Immature natural killer cell (primary cell): ENCODE measurements at regions not wholly inside any gene's neighbourhood (a gene's known extent, or its start where the extent isn't known, plus 50 kb on each side); places are given as distances from the start of the nearest gene placed in this dataset.
A peak's percentile ranks its signal among the peaks of the same experiment; 100 is the strongest.

Experiments used
- DNase-seq, 3 donors: peaks; one replicate each; pipeline ENCODE4 v3.0.0; 2022; ENCODE audit warnings: mixed read lengths in 1 of 3
- H3K27ac Mint-ChIP-seq, 6 donors: one replicate each; pipeline ENCODE4 v1.8.0; 2020; ENCODE audit warnings: mixed read lengths in 6 of 6, mild to moderate bottlenecking in 5 of 6, inconsistent platforms in 4 of 6, moderate library complexity in 3 of 6
- H3K27me3 Mint-ChIP-seq, 3 donors: one replicate each; pipeline ENCODE4 v1.8.0; 2020 to 2021; ENCODE audit warnings: low read depth in 3 of 3, mild to moderate bottlenecking in 3 of 3, mixed read lengths in 3 of 3, moderate library complexity in 3 of 3, inconsistent platforms in 1 of 3
- H3K36me3 Mint-ChIP-seq, 3 donors: one replicate each; pipeline ENCODE4 v1.8.0; 2020; ENCODE audit warnings: mixed read lengths in 3 of 3, inconsistent platforms in 2 of 3, mild to moderate bottlenecking in 2 of 3
- H3K4me1 Mint-ChIP-seq, 2 donors: one replicate each; pipeline ENCODE4 v1.8.0; 2020; ENCODE audit warnings: inconsistent platforms in 2 of 2, mild to moderate bottlenecking in 2 of 2, mixed read lengths in 2 of 2, moderate library complexity in 1 of 2
- H3K4me3 Mint-ChIP-seq, 5 donors: one replicate each; pipeline ENCODE4 v1.8.0; 2020; ENCODE audit warnings: mild to moderate bottlenecking in 5 of 5, mixed read lengths in 5 of 5, inconsistent platforms in 3 of 5, moderate library complexity in 3 of 5
- H3K9me3 Mint-ChIP-seq, 6 donors: one replicate each; pipeline ENCODE4 v1.8.0; 2020; ENCODE audit warnings: mild to moderate bottlenecking in 6 of 6, mixed read lengths in 6 of 6, inconsistent platforms in 4 of 6, moderate library complexity in 3 of 6

DNA sequence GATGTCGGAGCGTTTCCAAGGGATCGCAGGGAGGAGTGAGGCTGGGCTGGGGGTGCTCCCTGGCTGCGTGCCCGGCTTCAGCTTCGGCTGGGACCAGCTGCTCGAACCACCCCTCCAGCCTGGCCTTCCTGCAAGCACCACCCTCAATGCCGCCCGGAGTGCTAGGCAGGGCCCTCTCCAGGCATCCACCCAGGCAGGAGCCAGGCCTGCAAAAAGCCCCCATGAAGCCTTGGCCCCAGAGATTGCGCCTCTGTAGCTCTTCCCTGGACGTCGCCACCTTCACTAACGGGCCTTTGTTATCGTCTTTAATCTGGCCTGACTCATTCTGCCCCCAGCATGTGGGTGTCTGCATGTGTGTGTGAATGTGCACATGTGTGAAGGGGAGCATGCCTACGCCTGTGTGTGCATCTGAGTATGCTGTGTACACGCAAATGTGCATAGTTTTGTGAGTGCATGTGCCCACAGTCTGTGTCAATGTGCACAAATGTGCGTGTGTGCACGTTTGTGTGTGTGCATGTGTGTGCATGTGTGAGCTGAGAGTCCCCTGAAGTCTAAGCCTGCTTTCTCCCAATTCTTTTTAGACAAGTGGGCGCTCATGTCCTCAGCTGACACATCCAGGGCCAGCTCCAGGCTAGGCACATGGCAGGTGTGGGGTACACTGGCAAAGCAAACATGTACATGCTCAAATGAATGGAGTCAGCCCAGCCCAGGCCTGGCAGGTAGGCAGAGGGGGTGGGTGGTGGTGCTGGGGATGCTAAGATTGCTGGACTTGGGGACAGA lies 195.4 kb upstream of the C14orf180 start:
- Mint-ChIP-seq H3K27me3 (peaks cover 0 to 7% (median 2%) of the 10 kb centered on the region in 3 donors), H3K4me1 (peaks cover 6 to 11% of the 10 kb centered on the region in 2 donors), H3K27ac (peak overlapping the region in 2 of 6 donors; percentile 67 to 71), H3K4me3 (no peak overlapping the region), H3K9me3 (peaks cover 0 to 20% (median 3%) of the 10 kb centered on the region in 6 donors), H3K36me3 (peaks cover 4 to 14% (median 7%) of the 10 kb centered on the region in 3 donors)
- no peak for DNase-seq

DNA sequence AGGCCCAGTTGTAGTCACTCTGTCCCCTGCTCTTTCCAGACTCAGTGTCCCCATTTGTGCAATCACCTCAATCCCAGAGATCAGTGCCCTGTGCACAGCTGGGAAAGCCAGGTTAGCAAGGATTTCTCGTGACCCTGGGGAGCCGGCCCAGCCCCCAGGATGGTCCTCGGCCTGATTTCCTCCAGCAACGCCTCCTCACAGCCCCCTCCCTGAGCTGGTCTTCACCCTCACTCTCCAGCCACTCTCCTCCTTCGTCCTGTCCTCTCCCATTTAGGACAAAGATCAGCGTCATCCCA lies 194.8 kb upstream of the C14orf180 start:
- no peak overlapping the region for H3K27ac Mint-ChIP-seq
- DNase-seq = no peak

DNA sequence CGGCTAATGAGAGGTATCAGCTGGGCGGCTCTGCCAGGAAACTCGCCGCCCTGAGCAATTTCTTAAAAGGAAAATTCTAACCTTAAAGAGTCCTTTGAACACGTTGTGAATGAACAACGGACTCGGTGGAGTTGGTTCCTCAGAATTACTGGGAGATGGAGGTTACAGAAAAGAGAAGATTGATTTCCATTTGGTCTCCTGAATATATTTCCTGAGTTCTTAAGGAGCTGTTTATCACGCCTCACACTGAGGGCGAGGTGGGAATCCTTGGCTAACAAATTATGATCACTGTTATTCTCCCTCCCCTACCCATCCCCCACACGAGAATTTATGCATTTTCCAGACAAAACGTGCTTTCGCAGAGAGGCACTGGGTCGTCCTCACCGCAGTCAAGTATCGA lies 194.5 kb upstream of the C14orf180 start:
- peaks cover 0 to 13% (median 2%) of the 10 kb centered on the region in 6 donors for H3K9me3 Mint-ChIP-seq
- no peak overlapping the region for H3K4me3 Mint-ChIP-seq
- H3K27ac Mint-ChIP-seq = no peak overlapping the region
- DNase-seq = no peak
- H3K36me3 Mint-ChIP-seq = peaks cover 4 to 14% (median 7%) of the 10 kb centered on the region in 3 donors
- H3K27me3 Mint-ChIP-seq = peaks cover 2 to 7% (median 2%) of the 10 kb centered on the region in 3 donors
- H3K4me1 Mint-ChIP-seq = peaks cover 15 to 18% of the 10 kb centered on the region in 2 donors

More for the DNA sequence above, 194.8 kb upstream of the C14orf180 start:
- Mint-ChIP-seq H3K27me3 (peaks cover 0 to 7% (median 2%) of the 10 kb centered on the region in 3 donors), H3K9me3 (peaks cover 0 to 16% (median 2%) of the 10 kb centered on the region in 6 donors), H3K4me1 (peaks cover 11 to 14% of the 10 kb centered on the region in 2 donors), H3K36me3 (peaks cover 4 to 14% (median 7%) of the 10 kb centered on the region in 3 donors), H3K4me3 (no peak overlapping the region)

DNA sequence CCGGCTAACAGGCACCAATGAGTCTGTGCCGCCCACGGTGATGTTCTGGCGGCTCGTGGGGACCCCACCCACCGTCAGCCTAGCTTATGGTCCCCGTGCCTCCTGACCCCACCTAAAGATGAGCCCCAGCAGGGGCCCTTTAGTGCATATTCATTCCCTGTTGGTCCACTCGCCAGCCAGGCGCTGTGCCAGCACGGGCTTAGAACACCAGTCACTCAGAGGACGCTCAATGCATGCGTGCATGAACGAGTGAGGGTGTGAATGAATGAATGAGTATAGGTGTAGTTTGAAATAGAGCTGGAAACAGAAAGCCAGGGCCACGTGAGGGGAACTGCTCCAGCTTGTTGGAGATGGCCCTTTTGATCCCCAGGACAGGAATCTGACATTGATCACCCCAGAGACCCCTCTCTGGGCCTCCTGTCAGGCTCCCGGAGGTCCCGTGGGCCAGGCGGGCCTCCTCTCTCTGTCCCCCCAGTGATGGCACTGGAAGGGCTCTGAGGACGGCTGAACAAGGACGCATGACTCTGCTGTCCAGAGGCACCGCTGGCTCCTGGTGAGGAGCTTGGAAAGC lies 193.9 kb upstream of the C14orf180 start:
- H3K4me3 Mint-ChIP-seq = no peak overlapping the region
- H3K36me3 Mint-ChIP-seq = peaks cover 4 to 9% (median 7%) of the 10 kb centered on the region in 3 donors
- no peak for DNase-seq
- H3K4me1 Mint-ChIP-seq = peaks cover 20 to 23% of the 10 kb centered on the region in 2 donors
- H3K27ac Mint-ChIP-seq = peak overlapping the region in 3 of 6 donors; percentile 23 to 80 (median 71)
- peaks cover 2 to 7% (median 2%) of the 10 kb centered on the region in 3 donors for H3K27me3 Mint-ChIP-seq
- H3K9me3 Mint-ChIP-seq = peaks cover 0 to 8% (median under 1%) of the 10 kb centered on the region in 6 donors

DNA sequence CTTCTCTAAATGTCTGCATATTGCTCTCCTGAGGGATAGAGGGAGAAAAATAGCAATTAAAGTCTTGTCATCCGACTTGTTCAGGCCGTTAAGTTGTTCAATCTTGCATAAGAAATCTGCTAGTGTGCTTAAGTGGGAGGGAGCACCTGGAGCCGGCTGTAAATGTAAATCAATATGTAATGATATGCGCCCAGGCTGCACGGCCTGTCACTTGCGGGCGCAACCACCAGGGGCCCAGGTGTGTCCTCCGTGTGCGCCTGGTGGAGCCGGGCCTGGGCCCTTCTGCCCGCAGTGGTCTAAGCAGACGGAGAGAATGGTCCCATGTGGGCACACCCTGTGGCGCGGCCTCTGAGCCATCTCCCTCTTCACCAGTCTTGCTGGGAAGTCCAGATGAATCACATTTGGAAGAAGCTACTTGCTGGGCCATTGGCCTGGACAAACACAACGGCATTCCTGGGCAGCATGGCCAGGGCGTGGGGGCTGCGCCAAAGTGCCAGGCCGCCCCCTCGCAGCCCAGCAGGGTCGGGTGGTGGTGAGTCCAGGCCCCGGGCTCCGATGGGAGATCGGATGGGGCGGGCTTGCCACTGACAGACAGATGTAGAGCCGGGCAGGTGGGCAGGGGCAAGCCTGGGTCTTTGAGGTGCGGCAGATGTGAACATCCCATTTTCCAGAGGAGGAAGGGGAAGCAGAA lies 193.3 kb upstream of the C14orf180 start:
- Mint-ChIP-seq H3K36me3 (peaks cover 1 to 5% (median 4%) of the 10 kb centered on the region in 3 donors), H3K27ac (peak overlapping the region in 1 of 6 donors; percentile 23), H3K4me3 (no peak overlapping the region), H3K27me3 (peaks cover under 1 to 6% (median 2%) of the 10 kb centered on the region in 3 donors), H3K9me3 (peaks cover 0 to 1% (median under 1%) of the 10 kb centered on the region in 6 donors), H3K4me1 (peaks cover 24 to 28% of the 10 kb centered on the region in 2 donors)
- DNase-seq = no peak

DNA sequence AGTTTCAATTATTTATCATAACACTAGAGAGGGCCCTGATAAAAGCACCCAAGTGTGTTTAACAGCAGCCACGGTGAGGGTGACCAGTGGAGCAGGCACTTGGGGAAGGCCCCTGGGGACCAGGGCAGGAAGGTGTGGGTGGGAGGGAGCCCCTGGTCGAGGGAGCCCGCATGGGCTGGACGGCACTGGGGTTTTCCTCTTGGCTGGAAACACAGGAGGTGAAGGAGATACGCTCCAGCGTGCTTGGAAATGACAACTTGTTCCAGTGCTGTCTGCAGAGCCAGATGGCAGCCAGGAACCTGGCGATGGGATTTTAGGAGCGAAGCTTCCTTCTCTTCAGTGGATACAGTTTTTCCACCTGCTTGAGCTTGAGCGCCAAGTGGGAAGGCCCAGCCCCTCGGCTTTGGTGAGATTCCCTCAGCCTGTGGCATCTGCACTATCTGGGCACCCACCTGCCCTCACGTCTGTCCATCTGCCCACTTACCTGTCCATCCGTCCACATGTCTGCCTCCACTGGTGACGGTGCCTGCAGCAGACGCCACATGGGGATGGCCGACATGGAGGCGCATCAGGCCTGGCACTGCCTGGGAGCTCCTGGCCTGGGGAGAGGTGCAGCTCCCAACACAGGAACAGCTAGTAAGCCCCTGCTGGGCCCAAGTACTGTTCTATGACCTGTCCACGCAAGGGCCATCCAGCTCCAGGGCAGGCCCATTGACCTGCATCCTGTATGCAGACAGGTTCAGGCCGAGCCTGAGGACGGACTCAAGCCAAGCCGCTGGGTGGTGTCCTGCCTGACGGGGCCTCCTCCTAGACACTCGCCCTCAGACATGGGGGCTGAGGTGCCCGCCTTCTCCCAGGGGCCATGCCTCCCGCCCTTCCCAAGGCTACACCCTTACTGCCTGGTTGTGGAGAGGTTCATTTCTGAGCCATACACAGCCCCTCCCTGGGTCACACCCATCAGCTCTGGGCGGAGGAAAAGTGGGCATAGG lies 192.2 kb upstream of the C14orf180 start:
- Mint-ChIP-seq H3K36me3 (no peaks in the 10 kb centered on the region), H3K9me3 (no peaks in the 10 kb centered on the region), H3K4me1 (peaks cover 35 to 38% of the 10 kb centered on the region in 2 donors), H3K27me3 (peaks cover 0 to 2% (median 2%) of the 10 kb centered on the region in 3 donors), H3K27ac (no peak overlapping the region), H3K4me3 (no peak overlapping the region)
- DNase-seq = no peak

DNA sequence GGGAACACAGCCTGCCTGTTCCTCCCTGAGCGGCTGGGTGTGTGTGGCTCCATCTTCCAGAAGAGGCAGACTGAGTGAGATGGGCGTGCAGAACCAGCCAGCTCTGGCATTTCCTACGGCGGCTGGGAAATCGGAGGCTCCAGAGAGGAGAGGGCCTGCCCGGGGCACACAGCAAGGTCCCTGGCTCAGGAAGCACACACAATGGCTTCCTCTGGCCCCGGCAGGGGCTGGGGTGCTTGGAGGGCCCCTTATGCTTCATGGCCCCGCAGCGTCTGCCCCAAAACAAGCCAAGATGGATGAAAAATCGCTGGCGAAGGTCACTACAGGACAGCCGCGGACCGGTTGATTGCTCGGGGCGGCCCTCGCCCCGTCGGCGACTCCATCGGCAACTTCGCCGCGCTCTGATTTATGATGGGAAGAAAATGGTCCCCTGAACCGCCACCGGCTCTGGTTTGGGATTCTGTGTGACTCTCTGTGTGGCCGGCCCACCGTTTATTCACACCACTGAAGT lies 191.5 kb upstream of the C14orf180 start:
- H3K4me1 Mint-ChIP-seq = peaks cover 36 to 45% of the 10 kb centered on the region in 2 donors
- H3K9me3 Mint-ChIP-seq = no peaks in the 10 kb centered on the region
- H3K36me3 Mint-ChIP-seq = no peaks in the 10 kb centered on the region
- peak overlapping the region in 1 of 6 donors; percentile 55 for H3K27ac Mint-ChIP-seq
- H3K4me3 Mint-ChIP-seq = no peak overlapping the region
- no peak for DNase-seq
- H3K27me3 Mint-ChIP-seq = peaks cover 0 to 2% (median 0%) of the 10 kb centered on the region in 3 donors

DNA sequence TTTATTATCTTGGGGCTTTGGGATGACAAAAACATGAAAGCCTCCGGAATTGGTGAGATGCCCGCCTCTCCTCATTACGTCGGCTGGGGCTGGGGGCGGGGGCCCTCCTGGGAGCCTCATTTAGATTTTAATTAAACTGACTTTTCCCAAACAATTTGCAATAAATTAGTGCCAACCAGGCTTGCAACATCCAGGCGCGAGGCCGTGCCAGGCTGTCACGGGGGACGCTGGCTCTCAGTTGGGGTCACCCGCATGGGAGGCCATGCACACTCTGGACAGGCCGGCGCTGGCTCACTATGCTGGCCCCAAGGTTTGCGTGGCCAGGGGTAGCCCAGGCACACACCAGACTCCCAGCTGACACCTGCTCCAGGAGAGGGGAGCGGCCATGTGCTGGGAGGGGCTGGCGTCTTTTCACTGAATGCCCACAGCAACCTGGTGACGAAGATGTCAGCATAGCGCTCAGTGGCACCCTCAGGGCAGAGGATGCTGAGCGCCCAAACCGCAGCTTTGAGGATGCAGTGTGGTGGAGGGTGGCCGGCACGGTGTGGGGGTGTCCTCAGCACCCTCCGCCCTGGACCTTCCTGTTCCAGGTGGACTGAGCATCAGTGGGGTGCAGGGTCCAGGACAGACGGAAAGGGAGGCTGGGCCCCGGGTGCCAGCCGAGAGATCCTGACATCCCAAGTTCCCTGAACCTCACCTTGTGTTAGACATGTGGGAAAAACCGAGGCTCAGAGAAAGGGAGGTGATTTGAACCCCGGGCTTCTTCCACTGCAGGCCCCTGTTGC lies 190.8 kb upstream of the C14orf180 start:
- Mint-ChIP-seq H3K27me3 (peaks cover 0 to 2% (median 0%) of the 10 kb centered on the region in 3 donors), H3K9me3 (no peaks in the 10 kb centered on the region), H3K4me3 (peak overlapping the region in 4 of 5 donors; percentile 21 to 65 (median 48)), H3K36me3 (no peaks in the 10 kb centered on the region), H3K4me1 (peaks cover 40 to 50% of the 10 kb centered on the region in 2 donors), H3K27ac (peak overlapping the region in 4 of 6 donors; percentile 39 to 58 (median 56))
- no peak for DNase-seq

DNA sequence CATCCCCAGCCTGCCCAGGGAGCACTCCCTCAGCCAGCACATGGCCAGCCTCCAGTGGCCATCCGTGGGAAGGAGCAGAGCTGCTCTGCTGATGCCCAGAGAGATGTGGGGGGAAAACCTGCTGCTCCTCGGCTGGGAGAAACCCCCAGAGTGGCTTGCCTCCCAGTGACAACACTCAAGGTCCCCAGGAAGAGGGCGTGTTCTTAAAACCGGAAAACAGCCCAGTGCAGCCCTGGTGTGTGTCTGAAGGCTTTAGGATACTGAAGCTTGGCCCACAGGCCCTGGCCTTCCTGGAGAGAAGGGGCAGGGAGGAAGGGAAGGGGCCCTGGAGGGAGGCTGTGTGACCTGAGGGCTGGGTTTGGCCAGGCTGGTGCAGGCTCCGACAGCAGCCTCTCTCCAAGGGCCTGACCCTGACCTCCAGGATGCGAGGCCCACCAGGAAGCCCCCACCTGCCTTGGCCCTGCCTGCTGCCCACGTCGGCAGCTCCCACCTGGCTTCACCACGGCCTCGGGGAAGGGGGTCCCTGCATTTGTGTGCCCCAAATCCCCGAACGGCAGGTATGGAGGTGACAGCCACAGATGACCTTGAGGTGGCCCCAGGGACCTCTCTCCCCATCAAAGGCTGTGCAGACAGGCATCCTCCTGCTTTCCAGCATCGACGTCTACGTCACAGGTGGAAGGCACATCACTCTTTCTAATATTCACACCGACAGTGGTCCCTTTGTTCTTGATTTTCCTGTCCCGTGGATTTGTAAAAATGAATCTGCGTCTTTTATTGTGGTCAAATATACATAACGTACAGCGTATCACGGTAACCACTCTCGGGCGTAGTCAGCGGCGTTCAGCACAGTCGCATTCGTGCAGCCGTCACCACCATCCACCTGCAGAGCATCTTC lies 190.0 kb upstream of the C14orf180 start:
- no peak for DNase-seq
- Mint-ChIP-seq H3K36me3 (no peaks in the 10 kb centered on the region), H3K27me3 (peaks cover 0 to 6% (median 0%) of the 10 kb centered on the region in 3 donors), H3K4me1 (peaks cover 49 to 58% of the 10 kb centered on the region in 2 donors), H3K4me3 (peak overlapping the region; percentile 12 to 59 (median 42)), H3K9me3 (no peaks in the 10 kb centered on the region), H3K27ac (peak overlapping the region; percentile 2 to 75 (median 56))

DNA sequence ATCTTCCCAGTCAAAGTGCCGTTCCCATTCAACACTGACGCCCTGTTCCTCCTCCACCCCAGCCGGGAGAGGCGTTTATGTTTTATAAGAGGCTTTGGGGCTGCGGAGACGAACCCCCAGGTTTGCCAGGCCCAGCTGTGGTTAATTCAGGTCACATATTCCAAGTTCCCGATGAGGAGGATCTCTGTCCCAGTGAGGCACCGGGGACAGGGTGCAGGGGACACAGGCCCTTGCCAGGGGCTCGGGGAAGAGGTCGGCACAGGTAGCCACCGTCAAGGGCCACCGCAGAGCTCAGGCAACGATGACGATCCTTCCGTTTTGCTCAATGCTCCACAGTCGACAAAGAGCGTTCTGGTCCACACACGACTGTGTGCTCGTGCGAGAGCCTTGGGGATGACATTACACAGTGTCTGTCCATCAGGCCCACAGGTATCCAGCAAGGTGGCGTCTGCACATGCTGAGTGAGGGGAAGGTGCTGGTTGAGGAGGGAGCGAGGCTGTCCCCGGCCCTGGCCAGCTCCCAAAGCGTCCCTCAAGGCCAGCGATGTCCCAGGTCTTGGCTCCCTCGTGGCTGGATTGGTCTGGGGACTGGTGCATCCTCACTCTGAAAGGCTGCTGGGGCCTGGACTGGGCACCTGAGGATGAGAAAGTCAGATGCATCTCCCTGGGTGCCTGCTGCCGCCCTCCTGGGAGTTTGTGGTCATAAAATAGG lies 189.2 kb upstream of the C14orf180 start:
- H3K4me1 Mint-ChIP-seq = peaks cover 57 to 66% of the 10 kb centered on the region in 2 donors

More for the DNA sequence above, 189.2 kb upstream of the C14orf180 start:
- Mint-ChIP-seq H3K27ac (peak overlapping the region; percentile 48 to 74 (median 52)), H3K27me3 (peaks cover 0 to 7% (median 0%) of the 10 kb centered on the region in 3 donors), H3K36me3 (no peaks in the 10 kb centered on the region), H3K9me3 (no peaks in the 10 kb centered on the region), H3K4me3 (peak overlapping the region; percentile 12 to 59 (median 30))
- no peak for DNase-seq
